Transverse colon (tissue), 3 donors: ENCODE measurements at regions not wholly inside any gene's neighbourhood (a gene's known extent, or its start where the extent isn't known, plus 50 kb on each side); places are given as distances from the start of the nearest gene placed in this dataset.

ENCODE experiments used
- CTCF ChIP-seq, 5 experiments: fragments of 200-600 bp in 3 of 5; fragments of 450-650 bp in 2 of 5; sonication (generic) in 3 of 5; IDR thresholded peaks; 1 replicate in 2 of 5; 2 replicates in 3 of 5; pipeline ENCODE4 v1.5.1; 2016 to 2017; ENCODE audit warnings: antibody characterized with exemption in 5 of 5, inconsistent platforms in 3 of 5, mild to moderate bottlenecking in 2 of 5, moderate library complexity in 1 of 5
- POLR2A ChIP-seq: fragments of 450-650 bp; IDR thresholded peaks from one replicate; pipeline ENCODE4 v1.6.1; 2016; ENCODE audit warnings: antibody characterized with exemption, mild to moderate bottlenecking, moderate library complexity

GRCh38 chr7:156026603-156027002, 214.3 kb upstream of the SHH start:
- TF ChIP-seq POLR2A (no peak), CTCF (IDR thresholded peaks at IDR 0.05) (no peak)
